Calu3 (cell line): ENCODE measurements at regions not wholly inside any gene's neighbourhood (a gene's known extent, or its start where the extent isn't known, plus 50 kb on each side); places are given as distances from the start of the nearest gene placed in this dataset.

Experiments
- BruUV-seq: library from RNA; stranded (reverse); fragments of 400-500 nt; replicated peaks from 2 replicates; lab custom pipeline; 2021; lab: Mats Ljungman, UMichigan
- CTCF ChIA-PET: fragments of 300-600 bp; sonication (Branson Sonifier 250); formaldehyde crosslinking; loops from one replicate; lab custom pipeline; 2022; ENCODE audit warnings: antibody characterized with exemption; lab: Charles Lee
- DNase-seq: peaks from one replicate; pipeline ENCODE4 v3.0.0; 2022
- H3K27ac Mint-ChIP-seq: one replicate; pipeline ENCODE4 v1.8.0; 2022; ENCODE audit warnings: mixed read lengths; ENCODE audit not compliant: unreplicated experiment
- H3K27me3 Mint-ChIP-seq: one replicate; pipeline ENCODE4 v1.8.0; 2022; ENCODE audit warnings: mixed read lengths; ENCODE audit not compliant: unreplicated experiment
- H3K36me3 Mint-ChIP-seq: one replicate; pipeline ENCODE4 v1.8.0; 2022; ENCODE audit warnings: mild to moderate bottlenecking, moderate library complexity, mixed read lengths; ENCODE audit not compliant: insufficient read depth, unreplicated experiment
- H3K4me1 Mint-ChIP-seq: one replicate; pipeline ENCODE4 v1.8.0; 2022; ENCODE audit warnings: mild to moderate bottlenecking, low read depth, mixed read lengths; ENCODE audit not compliant: unreplicated experiment
- H3K4me3 Mint-ChIP-seq: one replicate; pipeline ENCODE4 v1.8.0; 2022; ENCODE audit warnings: mild to moderate bottlenecking, low read depth, moderate library complexity, mixed read lengths; ENCODE audit not compliant: unreplicated experiment
- H3K9me3 Mint-ChIP-seq: one replicate; pipeline ENCODE4 v1.8.0; 2022; ENCODE audit warnings: low read depth, mixed read lengths; ENCODE audit not compliant: unreplicated experiment
- CTCF ChIP-seq: fragments of 200-600 bp; IDR thresholded peaks from one replicate; pipeline ENCODE4 v1.8.0; 2022; ENCODE audit warnings: antibody characterized with exemption; ENCODE audit not compliant: unreplicated experiment
- intact Hi-C: fragments of 100-400 bp; cut with micrococcal nuclease; formaldehyde crosslinking; loops from one replicate; pipeline ENCODE4 v1.10.0; 2022; ENCODE audit not compliant: unreplicated experiment

- no peaks in the 10 kb centered on the region for H3K4me1 Mint-ChIP-seq
- no peaks in the 10 kb centered on the region for H3K9me3 Mint-ChIP-seq
- H3K36me3 Mint-ChIP-seq, result no peaks in the 10 kb centered on the region
- no peak for DNase-seq
- no peaks in the 10 kb centered on the region for H3K27me3 Mint-ChIP-seq
- no peak for TF ChIP-seq CTCF
- intact Hi-C loops, result no loop called here
- CTCF ChIA-PET, result no interaction called here
- no peak overlapping the region for H3K27ac Mint-ChIP-seq
- no TSS peak for BruUV-seq
- no peak overlapping the region for H3K4me3 Mint-ChIP-seq
Observed at GRCh38 chr15:38692789-38693062, 128.1 kb upstream of the RASGRP1 start.

GRCh38 chr15:38695249-38696108 lies 130.9 kb upstream of the RASGRP1 start:
- no peak overlapping the region for H3K27ac Mint-ChIP-seq
- CTCF ChIA-PET, result no interaction called here
- H3K27me3 Mint-ChIP-seq, result no peaks in the 10 kb centered on the region
- no peak for TF ChIP-seq CTCF
- BruUV-seq, result no TSS peak
- no peaks in the 10 kb centered on the region for H3K9me3 Mint-ChIP-seq
- no peak overlapping the region for H3K4me3 Mint-ChIP-seq
- no peaks in the 10 kb centered on the region for H3K4me1 Mint-ChIP-seq
- DNase-seq, result no peak
- H3K36me3 Mint-ChIP-seq, result no peaks in the 10 kb centered on the region
- intact Hi-C loops, result loop anchor here (5.0 kb wide), 1 partner anchor 223 kb away; no protein-coding TSS in a partner anchor

- Mint-ChIP-seq H3K27me3 (no peaks in the 10 kb centered on the region), H3K27ac (no peak overlapping the region), H3K4me1 (no peaks in the 10 kb centered on the region), H3K4me3 (no peak overlapping the region), H3K36me3 (no peaks in the 10 kb centered on the region), H3K9me3 (no peaks in the 10 kb centered on the region)
- no peak for TF ChIP-seq CTCF
- DNase-seq, result no peak
- CTCF ChIA-PET, result no interaction called here
- intact Hi-C loops, result loop anchor here (5.0 kb wide), 1 partner anchor 224 kb away; no protein-coding TSS in a partner anchor
- no TSS peak for BruUV-seq
Observed at GRCh38 chr15:38696109-38696727, 131.6 kb upstream of the RASGRP1 start.

- Mint-ChIP-seq H3K4me1 (no peaks in the 10 kb centered on the region), H3K27me3 (no peaks in the 10 kb centered on the region), H3K9me3 (no peaks in the 10 kb centered on the region), H3K27ac (no peak overlapping the region), H3K4me3 (no peak overlapping the region), H3K36me3 (no peaks in the 10 kb centered on the region)
- DNase-seq, result no peak
- CTCF ChIA-PET, result interaction anchor here (0.6 kb wide), 1 partner anchor 801 kb away, joined by 3 read pairs; no protein-coding TSS in a partner anchor
- intact Hi-C loops, result loop anchor here (5.0 kb wide), 1 partner anchor 225 kb away; no protein-coding TSS in a partner anchor
- BruUV-seq, result no TSS peak
- TF ChIP-seq CTCF, result no peak
Observed at GRCh38 chr15:38696790-38697495, 132.3 kb upstream of the RASGRP1 start.
